ENCODE measurements at regions not wholly inside any gene's neighbourhood (a gene's known extent, or its start where the extent isn't known, plus 50 kb on each side); places are given as distances from the start of the nearest gene placed in this dataset.

DNA sequence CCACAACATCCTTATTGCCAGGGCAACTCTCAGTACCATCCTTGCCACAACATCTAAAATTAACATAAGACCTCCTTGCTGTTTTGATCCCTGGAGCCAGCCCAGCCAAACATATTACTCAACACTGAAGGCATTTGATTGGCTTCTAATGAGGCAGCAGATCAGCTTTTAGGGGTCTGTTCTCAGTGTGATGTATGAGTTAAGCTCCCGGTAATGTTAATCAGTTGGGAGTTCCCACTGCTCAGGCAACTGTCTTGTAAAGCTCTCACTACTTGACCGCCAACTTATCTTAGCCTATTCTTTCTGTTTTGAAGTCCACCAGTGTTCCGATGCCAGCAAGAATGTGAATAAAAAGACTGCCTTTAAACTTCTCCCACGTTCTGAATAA is 158.9 kb downstream of the FOXB1 start:
- Histone ChIP-seq H3K4me1 (ENCODE audit: control insufficient read depth in 4 of 4, insufficient read depth in 4 of 4, low read length in 3 of 4) (no peaks in the 10 kb centered on the region), H3K9me3 (ENCODE audit: control insufficient read depth in 4 of 4, low read length in 3 of 4) (no peaks in the 10 kb centered on the region), H3K9ac (ENCODE audit: low read depth in 1 of 2, low read length in 2 of 2) (no peak overlapping the region), H3K4me3 (ENCODE audit: low read depth in 1 of 3, low read length in 3 of 3) (no peak overlapping the region), H3K36me3 (ENCODE audit: control insufficient read depth in 4 of 4, insufficient read depth in 3 of 4, low read depth in 1 of 4, low read length in 3 of 4) (no peaks in the 10 kb centered on the region), H3K27ac (ENCODE audit: low read depth in 1 of 2, low read length in 2 of 2) (no peak overlapping the region), H3K27me3 (ENCODE audit: control insufficient read depth in 4 of 4, insufficient read depth in 4 of 4, low read length in 3 of 4) (peaks cover 0 to 7% (median 0%) of the 10 kb centered on the region in 4 donors)
- 71% methylated on average over 4 of the region's 4 CpGs for WGBS
- DNase-seq (ENCODE audit: low spot score): no peak
- TF ChIP-seq FOXA2 (IDR thresholded peaks at IDR 0.05): no peak
- TF ChIP-seq HNF4G (IDR thresholded peaks at IDR 0.05): no peak

DNA sequence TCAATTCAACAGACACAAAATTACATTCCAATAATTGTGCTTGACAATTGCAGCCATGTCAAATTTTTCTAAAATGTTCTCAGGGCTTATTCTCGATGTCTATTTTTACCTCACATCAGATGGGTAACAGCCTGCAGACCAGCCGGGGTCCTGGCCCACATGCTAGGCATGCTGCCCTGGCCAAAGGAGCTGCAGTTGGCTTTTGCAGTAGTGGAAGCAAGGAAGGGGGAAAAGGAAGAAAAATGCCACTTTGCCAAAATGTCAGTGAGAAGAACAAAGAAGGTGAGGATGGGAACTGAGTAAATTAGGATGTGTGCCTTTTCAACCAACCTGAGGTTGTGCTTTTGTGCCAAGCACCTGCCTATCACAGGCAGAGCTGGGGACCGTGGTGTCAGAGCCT is 161.0 kb downstream of the FOXB1 start:
- WGBS: 81% methylated on average over 3 of the region's 3 CpGs
- DNase-seq (ENCODE audit: low spot score): no peak
- no peak for TF ChIP-seq RXRA (IDR thresholded peaks at IDR 0.05)
- no peak for TF ChIP-seq SP1 (IDR thresholded peaks at IDR 0.05)
- TF ChIP-seq, protein P1, sequence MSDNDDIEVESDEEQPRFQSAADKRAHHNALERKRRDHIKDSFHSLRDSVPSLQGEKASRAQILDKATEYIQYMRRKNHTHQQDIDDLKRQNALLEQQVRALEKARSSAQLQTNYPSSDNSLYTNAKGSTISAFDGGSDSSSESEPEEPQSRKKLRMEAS (IDR thresholded peaks at IDR 0.05): no peak
- no peak for TF ChIP-seq HNF4G (IDR thresholded peaks at IDR 0.05)
- TF ChIP-seq, protein P2, sequence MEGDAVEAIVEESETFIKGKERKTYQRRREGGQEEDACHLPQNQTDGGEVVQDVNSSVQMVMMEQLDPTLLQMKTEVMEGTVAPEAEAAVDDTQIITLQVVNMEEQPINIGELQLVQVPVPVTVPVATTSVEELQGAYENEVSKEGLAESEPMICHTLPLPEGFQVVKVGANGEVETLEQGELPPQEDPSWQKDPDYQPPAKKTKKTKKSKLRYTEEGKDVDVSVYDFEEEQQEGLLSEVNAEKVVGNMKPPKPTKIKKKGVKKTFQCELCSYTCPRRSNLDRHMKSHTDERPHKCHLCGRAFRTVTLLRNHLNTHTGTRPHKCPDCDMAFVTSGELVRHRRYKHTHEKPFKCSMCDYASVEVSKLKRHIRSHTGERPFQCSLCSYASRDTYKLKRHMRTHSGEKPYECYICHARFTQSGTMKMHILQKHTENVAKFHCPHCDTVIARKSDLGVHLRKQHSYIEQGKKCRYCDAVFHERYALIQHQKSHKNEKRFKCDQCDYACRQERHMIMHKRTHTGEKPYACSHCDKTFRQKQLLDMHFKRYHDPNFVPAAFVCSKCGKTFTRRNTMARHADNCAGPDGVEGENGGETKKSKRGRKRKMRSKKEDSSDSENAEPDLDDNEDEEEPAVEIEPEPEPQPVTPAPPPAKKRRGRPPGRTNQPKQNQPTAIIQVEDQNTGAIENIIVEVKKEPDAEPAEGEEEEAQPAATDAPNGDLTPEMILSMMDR (IDR thresholded peaks at IDR 0.05; ENCODE audit: low read depth, low read length, missing input control): no peak
- TF ChIP-seq, protein P3, sequence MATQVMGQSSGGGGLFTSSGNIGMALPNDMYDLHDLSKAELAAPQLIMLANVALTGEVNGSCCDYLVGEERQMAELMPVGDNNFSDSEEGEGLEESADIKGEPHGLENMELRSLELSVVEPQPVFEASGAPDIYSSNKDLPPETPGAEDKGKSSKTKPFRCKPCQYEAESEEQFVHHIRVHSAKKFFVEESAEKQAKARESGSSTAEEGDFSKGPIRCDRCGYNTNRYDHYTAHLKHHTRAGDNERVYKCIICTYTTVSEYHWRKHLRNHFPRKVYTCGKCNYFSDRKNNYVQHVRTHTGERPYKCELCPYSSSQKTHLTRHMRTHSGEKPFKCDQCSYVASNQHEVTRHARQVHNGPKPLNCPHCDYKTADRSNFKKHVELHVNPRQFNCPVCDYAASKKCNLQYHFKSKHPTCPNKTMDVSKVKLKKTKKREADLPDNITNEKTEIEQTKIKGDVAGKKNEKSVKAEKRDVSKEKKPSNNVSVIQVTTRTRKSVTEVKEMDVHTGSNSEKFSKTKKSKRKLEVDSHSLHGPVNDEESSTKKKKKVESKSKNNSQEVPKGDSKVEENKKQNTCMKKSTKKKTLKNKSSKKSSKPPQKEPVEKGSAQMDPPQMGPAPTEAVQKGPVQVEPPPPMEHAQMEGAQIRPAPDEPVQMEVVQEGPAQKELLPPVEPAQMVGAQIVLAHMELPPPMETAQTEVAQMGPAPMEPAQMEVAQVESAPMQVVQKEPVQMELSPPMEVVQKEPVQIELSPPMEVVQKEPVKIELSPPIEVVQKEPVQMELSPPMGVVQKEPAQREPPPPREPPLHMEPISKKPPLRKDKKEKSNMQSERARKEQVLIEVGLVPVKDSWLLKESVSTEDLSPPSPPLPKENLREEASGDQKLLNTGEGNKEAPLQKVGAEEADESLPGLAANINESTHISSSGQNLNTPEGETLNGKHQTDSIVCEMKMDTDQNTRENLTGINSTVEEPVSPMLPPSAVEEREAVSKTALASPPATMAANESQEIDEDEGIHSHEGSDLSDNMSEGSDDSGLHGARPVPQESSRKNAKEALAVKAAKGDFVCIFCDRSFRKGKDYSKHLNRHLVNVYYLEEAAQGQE (IDR thresholded peaks at IDR 0.05): no peak
- TF ChIP-seq EGR1 (IDR thresholded peaks at IDR 0.05; ENCODE audit: low read depth in 2 of 2): no peak
- TF ChIP-seq, protein P4, sequence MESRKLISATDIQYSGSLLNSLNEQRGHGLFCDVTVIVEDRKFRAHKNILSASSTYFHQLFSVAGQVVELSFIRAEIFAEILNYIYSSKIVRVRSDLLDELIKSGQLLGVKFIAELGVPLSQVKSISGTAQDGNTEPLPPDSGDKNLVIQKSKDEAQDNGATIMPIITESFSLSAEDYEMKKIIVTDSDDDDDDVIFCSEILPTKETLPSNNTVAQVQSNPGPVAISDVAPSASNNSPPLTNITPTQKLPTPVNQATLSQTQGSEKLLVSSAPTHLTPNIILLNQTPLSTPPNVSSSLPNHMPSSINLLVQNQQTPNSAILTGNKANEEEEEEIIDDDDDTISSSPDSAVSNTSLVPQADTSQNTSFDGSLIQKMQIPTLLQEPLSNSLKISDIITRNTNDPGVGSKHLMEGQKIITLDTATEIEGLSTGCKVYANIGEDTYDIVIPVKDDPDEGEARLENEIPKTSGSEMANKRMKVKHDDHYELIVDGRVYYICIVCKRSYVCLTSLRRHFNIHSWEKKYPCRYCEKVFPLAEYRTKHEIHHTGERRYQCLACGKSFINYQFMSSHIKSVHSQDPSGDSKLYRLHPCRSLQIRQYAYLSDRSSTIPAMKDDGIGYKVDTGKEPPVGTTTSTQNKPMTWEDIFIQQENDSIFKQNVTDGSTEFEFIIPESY (IDR thresholded peaks at IDR 0.05): no peak
- TF ChIP-seq HNF4A (conservative IDR thresholded peaks at IDR 0.05): no peak
- TF ChIP-seq JUND (IDR thresholded peaks at IDR 0.05): no peak
- no peak for TF ChIP-seq FOXA1 (IDR thresholded peaks at IDR 0.05)

More for the DNA sequence above, 161.0 kb downstream of the FOXB1 start:
- Histone ChIP-seq H3K27ac (ENCODE audit: low read depth in 1 of 2, low read length in 2 of 2) (no peak overlapping the region), H3K4me3 (ENCODE audit: low read depth in 1 of 3, low read length in 3 of 3) (no peak overlapping the region), H3K4me1 (ENCODE audit: control insufficient read depth in 4 of 4, insufficient read depth in 4 of 4, low read length in 3 of 4) (no peaks in the 10 kb centered on the region), H3K9ac (ENCODE audit: low read depth in 1 of 2, low read length in 2 of 2) (no peak overlapping the region), H3K27me3 (ENCODE audit: control insufficient read depth in 4 of 4, insufficient read depth in 4 of 4, low read length in 3 of 4) (peaks cover 0 to 4% (median 0%) of the 10 kb centered on the region in 4 donors), H3K9me3 (ENCODE audit: control insufficient read depth in 4 of 4, low read length in 3 of 4) (no peaks in the 10 kb centered on the region), H3K36me3 (ENCODE audit: control insufficient read depth in 4 of 4, insufficient read depth in 3 of 4, low read depth in 1 of 4, low read length in 3 of 4) (no peaks in the 10 kb centered on the region)
